Stromal cell of bone marrow (primary cell): ENCODE measurements at regions not wholly inside any gene's neighbourhood (a gene's known extent, or its start where the extent isn't known, plus 50 kb on each side); places are given as distances from the start of the nearest gene placed in this dataset.
"Not testable (repeated sequence)": the region's sequence is repeated elsewhere in the genome, so short reads cannot be mapped to it uniquely, and the experiment has no call there.

ENCODE experiments used
- DNase-seq: peaks from one replicate; pipeline ENCODE4 v3.0.0-alpha.2; 2012; ENCODE audit warnings: low read depth

- no peak for DNase-seq
Measured at GRCh38 chr11:109480251-109480650, 58.3 kb downstream of the C11orf87 start.

GRCh38 chr11:109486129-109486528 is 64.1 kb downstream of the C11orf87 start:
- no peak for DNase-seq

- DNase-seq, result no peak
Measured at GRCh38 chr11:109490953-109491635, 69.1 kb downstream of the C11orf87 start.

GRCh38 chr11:109506115-109506514 is 84.1 kb downstream of the C11orf87 start:
- no peak for DNase-seq

DNA sequence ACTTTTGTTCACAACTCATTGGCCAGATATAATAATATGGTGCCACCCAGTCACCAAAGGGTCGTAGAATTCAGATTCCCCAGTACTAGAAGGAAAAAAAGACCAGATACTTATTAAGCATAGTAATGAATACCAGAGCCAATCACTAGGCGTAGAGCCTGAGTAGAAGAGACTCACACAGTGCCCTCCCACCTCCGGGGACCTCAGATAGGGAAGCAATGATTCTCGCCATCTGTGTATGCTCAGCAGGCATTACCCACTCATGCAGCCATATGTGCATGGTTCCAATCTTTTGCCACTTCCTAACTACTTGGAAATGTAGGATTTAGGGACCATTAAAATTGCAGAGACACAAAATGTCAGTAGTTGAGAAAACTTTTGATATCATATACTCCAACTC is 85.3 kb downstream of the C11orf87 start:
- DNase-seq, result no peak

GRCh38 chr11:109507836-109508561 is 86.0 kb downstream of the C11orf87 start:
- DNase-seq, result no peak

GRCh38 chr11:109508943-109509342 is 87.0 kb downstream of the C11orf87 start:
- no peak for DNase-seq

GRCh38 chr11:109510316-109510715 is 88.3 kb downstream of the C11orf87 start:
- no peak for DNase-seq

DNA sequence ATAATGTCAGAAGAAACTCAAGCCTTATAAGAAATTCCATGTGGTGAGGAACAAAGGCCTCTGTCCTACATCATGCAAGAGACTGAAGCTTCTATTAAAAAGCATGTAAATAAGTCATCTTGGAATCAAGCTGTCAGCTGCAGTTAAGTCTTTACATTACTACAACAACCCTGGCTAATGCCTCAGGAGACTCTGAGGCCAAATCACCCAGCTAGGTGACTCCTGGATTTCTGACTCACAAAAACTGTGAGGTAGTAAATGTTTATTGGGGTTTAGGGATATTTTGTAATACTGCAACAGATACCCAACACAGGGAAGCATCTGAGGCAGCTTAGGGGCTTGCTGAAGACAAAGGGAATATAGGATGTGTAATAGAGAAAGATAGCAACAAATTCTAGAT is 89.6 kb downstream of the C11orf87 start:
- no peak for DNase-seq

DNA sequence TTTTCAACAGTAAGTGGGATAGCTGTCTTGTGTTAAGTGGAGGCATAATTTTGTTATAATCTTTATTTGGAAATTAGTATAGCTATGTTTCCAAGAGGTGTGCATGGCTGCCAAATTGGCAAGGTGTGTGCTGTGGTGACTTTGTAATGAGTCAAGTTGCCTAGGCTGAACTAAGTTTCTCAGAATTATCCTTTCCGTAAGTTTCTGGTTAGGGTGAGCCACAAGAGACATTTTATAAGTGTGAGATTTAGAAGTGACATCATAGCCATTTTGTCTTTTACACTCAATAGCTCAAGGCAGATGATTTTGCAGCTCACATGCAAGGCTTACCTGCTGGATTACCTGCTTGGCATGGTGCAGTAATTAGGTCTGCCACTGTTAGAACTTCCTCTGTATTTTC is 90.3 kb downstream of the C11orf87 start:
- DNase-seq, result no peak

DNA sequence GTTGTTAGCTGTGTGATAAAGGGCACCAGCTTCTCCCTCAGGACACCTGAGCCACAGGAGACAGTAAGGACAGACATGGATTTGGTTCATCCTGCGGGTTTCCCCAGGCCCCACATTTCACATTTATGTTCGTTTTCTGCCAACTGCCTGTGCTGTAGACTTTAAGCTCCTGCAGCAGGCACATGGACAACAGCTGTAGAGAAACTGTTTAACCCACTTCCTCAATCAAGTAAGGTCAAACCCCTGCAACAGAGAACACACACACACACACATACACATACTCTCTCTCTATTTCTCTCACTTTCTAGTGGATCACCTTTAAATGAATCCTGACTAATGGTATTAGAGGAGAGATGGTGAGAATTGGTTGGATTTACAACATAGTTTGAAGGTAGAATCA is 90.7 kb downstream of the C11orf87 start:
- DNase-seq, result no peak

- no peak for DNase-seq
Measured at GRCh38 chr11:109514313-109515018, 92.5 kb downstream of the C11orf87 start.

DNA sequence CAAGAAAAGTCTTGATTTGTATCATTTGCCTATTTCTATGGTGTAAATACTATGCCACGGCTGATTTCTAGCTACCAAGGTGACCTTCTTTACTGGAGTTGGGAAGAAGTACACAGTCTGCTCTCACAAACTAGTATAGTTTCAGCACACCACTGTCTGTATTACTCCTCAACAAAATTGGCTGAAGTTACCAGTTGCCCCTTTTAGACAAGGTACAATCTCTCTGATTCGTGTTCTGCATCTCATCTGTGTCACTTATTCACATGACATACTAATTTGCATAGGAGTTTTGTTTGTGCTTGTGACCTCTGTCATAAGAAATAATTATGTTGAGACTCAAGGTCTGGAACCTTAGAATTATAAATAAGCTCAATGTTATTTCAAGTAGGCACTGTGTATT is 97.3 kb downstream of the C11orf87 start:
- no peak for DNase-seq

DNA sequence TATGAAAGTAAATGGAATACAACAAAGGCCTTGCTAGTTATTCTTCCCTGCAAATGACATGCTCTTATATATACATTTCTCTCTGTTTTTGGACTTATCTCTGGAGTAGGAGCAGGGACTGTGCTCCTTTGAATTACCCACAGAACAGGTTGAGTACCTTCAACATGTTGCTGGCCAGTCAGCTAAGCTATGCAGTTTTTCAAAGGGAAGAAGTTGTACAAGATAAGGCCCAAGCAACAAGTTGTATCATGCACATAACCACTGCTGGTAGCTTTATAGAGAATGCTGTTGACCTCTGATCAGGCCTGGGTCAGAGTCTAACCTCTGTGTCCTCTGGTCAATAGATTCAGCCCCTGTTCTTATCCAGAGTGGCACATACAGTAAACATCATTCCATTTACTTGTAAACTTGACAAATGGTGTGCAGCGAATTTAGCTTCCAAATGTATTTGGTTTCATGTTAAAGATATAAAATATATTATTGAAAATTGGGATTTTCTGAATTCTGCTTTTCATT is 99.6 kb downstream of the C11orf87 start:
- DNase-seq, result no peak

- DNase-seq, result no peak
Measured at GRCh38 chr11:109522116-109522755, 100.2 kb downstream of the C11orf87 start.

DNA sequence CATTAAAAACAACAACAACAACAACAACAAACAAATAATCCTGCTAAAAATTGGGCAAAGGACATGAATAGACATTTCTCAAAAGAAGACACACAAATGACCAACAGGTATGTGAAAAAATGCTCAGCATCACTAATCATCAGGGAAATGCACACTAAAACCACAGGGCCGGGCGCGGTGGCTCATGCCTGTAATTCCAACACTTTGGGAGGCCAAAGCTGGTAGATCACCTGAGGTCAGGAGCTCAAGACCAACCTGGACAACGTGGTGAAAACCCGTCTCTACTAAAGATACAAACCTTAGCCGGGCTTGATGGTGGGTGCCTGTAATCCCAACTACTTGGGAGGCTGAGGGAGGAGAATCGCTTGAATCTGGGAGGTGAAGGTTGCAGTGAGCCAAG is 103.6 kb downstream of the C11orf87 start:
- DNase-seq, result not testable (repeated sequence)

DNA sequence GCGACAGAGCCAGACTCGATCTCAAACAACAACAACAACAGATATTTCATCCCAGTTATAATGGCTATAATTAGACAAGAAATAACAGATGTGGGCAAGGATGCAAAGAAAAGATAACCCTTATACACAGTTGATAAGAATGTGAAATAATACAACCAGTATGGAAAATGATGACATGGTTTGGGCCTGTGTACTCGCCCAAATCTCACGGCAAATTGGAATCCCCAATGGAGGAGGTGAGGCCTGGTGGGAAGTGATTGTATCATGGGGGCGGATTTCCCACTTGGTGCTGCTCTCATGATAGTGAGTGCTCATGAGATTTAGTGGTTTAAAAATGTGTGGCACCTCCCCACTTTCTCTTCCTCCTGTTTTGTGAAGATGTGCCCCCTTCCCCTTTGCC is 104.1 kb downstream of the C11orf87 start:
- no peak for DNase-seq

- DNase-seq, result no peak
Measured at GRCh38 chr11:109526931-109527330, 104.9 kb downstream of the C11orf87 start.

DNA sequence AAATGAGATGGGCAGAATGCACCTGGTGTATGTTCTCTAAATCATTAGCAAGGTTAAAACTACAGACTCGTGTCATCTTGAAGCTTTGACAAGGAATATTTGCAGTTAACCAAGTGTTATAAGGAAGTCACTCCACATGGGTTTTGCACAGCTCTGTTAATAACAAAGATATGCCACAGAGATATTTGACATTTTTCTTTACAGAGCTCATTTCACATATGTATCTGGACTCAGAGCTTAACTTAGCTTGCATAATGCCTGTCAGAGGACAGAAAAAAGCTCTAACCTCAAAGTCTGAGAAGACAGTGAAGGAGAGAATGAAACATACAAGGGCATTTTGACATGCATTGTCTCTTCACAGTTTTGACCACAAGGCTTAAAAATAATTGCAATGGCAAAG is 105.5 kb downstream of the C11orf87 start:
- no peak for DNase-seq

DNA sequence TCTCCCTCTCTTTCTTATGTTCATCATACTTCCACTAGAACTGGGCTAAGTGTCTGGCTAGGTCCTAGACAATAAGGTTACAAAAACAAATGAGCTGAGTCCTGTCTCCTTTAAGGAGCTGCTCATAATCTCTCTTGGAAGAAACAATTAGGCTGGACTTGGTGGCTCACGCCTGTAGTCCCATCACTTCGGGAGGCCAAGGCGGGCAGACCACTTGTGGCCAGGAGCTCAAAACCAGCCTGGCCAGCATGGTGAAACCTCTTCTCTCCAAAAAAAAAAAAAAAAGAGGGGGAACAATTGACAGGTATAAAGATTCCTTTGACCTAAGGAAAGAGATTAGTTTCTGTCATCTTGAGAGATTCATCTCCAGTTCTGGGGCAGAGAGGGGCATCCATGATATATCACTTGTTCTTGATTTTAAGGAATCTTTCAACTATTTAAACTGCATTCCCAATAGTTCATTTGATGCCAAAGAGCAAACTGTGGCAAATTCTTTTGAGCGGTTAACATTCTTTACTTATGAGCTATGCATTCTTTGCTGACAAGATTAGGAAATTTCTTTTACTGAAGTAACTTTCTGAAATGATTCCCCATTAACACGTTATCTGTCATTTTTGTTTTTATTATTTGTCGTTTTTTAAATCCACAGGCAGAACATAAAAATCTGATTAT is 125.5 kb downstream of the C11orf87 start:
- DNase-seq, result peak; percentile 34

GRCh38 chr11:109552376-109552775 is 130.4 kb downstream of the C11orf87 start:
- peak; percentile 11 for DNase-seq

DNA sequence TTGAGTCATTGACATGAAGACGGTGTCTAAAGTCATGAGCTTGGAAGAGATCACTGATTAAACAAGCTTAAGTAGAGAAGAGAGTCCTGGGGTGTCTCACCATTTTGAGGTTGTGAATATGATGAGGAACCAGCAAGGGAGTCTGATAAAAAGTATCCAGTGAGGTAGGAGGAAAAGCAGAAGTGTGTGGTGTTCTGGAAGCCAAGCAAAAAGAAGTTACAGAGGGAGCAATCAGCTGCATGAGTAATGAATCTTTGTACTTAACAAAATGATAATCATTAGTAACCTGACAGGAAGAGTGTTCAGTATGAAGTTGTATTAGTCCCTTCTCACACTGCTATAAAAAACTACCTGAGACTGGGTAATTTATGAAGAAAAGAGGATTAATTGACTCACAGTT is 131.3 kb downstream of the C11orf87 start:
- no peak for DNase-seq
